ENCODE measurements at regions not wholly inside any gene's neighbourhood (a gene's known extent, or its start where the extent isn't known, plus 50 kb on each side); places are given as distances from the start of the nearest gene placed in this dataset.

DNA sequence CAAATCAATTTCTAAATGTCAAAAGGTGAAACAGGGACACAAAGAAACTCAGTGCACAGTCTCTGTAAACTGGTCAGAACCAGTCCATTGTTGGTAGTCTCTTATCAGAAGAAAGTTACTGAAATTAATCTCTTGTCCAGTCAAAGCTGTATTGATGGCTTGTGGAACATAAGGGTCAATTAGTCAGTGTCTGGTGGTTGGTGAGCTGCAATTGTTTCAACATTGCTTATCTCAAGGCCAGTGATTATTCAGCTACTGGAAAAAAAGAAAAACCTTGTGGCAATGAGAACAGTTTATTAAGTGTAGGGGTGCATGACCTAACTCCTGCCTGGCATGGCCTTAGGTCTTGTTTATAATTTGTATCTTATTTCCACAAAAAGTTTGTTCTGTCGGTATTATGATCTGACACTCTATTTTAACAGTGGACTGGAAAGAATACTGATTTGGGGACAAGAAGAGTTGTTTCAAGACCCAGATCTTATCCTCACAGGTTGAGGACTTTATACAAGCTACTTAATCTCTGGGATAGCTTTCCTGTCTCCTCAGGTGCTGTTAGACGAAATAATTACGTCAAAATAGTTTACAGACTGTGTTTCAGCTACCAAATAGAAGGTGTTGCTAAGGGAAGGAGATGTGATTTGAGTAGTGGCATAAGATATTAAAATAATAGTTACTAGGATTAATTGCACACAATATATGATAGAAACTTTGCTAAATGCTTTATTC is 520.0 kb upstream of the IRAK1BP1 start:
- TF ChIP-seq POLR2A (IDR thresholded peaks at IDR 0.05): no peak
- TF ChIP-seq, protein P1, sequence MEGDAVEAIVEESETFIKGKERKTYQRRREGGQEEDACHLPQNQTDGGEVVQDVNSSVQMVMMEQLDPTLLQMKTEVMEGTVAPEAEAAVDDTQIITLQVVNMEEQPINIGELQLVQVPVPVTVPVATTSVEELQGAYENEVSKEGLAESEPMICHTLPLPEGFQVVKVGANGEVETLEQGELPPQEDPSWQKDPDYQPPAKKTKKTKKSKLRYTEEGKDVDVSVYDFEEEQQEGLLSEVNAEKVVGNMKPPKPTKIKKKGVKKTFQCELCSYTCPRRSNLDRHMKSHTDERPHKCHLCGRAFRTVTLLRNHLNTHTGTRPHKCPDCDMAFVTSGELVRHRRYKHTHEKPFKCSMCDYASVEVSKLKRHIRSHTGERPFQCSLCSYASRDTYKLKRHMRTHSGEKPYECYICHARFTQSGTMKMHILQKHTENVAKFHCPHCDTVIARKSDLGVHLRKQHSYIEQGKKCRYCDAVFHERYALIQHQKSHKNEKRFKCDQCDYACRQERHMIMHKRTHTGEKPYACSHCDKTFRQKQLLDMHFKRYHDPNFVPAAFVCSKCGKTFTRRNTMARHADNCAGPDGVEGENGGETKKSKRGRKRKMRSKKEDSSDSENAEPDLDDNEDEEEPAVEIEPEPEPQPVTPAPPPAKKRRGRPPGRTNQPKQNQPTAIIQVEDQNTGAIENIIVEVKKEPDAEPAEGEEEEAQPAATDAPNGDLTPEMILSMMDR (IDR thresholded peaks at IDR 0.05): no peak

Measured in Peyer's patch (tissue), 4 donors.